HTR-8/SVneo (cell line): ENCODE measurements at regions not wholly inside any gene's neighbourhood (a gene's known extent, or its start where the extent isn't known, plus 50 kb on each side); places are given as distances from the start of the nearest gene placed in this dataset.

Source experiments
- DNase-seq: peaks from one replicate; pipeline ENCODE4 v3.0.0; 2011; ENCODE audit warnings: low spot score, mixed read lengths; ENCODE audit not compliant: insufficient read length
- FAIRE-seq: peaks from 2 replicates; lab custom pipeline; 2011; peaks lifted over from hg19 to GRCh38; lab: Jason Lieb, UNC

GRCh38 chr20:11144114-11144950 is 470.5 kb upstream of the JAG1 start:
- no peak for FAIRE-seq

DNA sequence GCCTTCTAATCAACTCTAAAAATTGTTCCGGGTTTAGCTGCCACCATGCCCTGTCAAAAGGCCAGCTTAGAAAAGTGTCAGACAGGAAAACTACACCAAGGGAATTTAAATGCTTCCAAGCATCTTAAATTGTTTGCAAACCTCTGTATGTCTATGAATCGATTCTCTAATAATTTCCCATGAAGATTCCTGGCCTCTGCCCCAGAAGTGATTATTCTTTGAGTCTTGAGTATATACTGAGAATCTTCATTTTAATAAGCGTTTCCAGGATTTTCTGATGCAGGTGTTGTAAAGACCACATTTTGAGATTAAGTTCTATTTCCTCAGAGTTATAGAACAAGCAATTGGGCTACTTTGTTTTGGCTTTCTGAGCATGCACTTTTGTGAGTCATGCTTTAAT is 471.8 kb upstream of the JAG1 start:
- FAIRE-seq (no peak), DNase-seq (no peak)

More at GRCh38 chr20:11144114-11144950, 470.5 kb upstream of the JAG1 start:
- DNase-seq, result peak; percentile 19

DNA sequence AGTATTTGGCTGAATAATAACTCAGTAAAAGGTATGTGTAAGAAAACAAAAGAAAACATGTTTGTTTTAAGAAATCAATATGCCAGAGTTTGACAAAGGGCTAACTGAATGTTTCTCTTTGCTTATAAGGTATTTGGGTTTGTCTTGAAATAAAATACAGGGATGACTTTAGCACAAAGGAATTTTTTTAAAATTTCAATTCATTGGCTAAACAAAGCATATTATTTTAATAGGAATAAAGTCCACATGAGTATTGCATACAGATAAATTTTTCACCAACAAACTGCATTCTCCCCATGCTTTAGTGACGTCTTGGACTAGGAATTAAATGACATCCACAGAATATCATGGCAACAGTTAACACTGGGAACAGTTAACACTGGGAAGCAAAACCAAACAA is 480.0 kb upstream of the JAG1 start:
- no peak for FAIRE-seq

DNA sequence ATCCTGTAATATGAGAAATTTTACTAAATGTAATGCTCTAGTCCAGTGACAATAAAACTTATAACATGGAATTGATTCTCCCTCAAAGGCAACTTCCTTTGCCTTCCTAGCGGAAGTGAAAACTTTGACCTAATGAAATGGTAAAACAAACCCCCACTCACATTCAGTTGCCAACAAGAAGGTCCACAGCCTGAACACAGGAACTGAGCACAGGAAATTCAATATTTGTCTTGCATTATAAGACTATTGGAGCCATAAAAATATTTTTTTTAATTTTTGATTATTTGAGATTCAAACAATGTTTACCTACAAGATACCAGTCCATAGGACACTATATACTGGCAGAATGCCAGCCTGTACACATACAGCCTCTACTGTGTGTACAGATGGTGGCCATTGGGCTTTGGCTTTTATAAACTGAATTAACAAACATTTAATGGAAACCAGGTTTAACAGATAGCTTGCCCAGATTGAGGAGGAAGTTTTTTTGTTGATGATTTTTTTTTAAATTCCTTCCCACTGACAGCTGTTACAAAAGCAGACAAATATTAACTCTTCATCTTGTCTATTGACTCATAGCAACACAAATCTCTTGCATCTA is 481.5 kb upstream of the JAG1 start:
- FAIRE-seq, result no peak
- DNase-seq, result no peak

More for the DNA sequence above, 480.0 kb upstream of the JAG1 start:
- no peak for DNase-seq

GRCh38 chr20:11156922-11157321 is 483.1 kb upstream of the JAG1 start:
- FAIRE-seq (no peak), DNase-seq (no peak)

DNA sequence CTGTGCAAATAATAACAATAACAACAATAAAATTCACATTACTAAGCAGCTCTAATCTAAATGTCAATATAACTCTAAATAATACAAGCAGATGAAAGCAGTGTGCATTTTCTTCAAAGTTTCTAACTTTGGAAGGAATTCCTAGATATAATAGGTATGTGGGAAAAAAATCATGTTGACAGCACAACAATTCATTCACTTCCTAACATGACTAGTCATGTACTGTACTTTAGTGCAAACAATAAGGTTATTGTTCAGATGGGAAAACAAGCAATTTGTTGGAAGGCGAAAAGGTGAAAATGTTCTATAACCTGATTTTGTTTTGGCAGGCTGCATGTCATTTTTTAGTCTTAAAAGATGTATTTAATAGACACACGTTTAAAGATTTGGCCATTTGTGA is 484.3 kb upstream of the JAG1 start:
- DNase-seq, result no peak
- no peak for FAIRE-seq

- no peak for DNase-seq
- no peak for FAIRE-seq
Measured at GRCh38 chr20:11158589-11158988, 484.8 kb upstream of the JAG1 start.

GRCh38 chr20:11159728-11160127 is 485.9 kb upstream of the JAG1 start:
- DNase-seq (no peak), FAIRE-seq (no peak)

- FAIRE-seq, result no peak
Measured at GRCh38 chr20:11162026-11162775, 488.4 kb upstream of the JAG1 start.

DNA sequence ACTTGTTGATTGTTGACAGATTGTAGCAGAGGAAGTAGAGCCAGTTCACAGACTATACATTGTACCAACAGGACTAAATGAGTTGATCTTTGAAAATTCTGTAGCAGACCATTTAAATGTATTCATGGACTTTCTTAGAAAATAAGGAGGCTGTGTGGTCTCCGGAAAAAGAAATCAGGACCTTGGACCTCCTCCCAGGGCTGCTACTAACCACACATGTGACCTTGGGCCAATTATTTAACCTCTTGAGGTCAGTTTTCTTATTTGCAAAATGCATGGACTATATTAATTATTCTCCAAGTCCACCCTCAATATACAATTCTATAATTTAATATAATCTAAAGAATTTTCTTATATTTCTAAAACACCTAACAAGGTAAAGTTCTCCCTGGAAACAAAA is 492.0 kb upstream of the JAG1 start:
- DNase-seq (no peak), FAIRE-seq (no peak)

More at GRCh38 chr20:11162026-11162775, 488.4 kb upstream of the JAG1 start:
- DNase-seq, result no peak

GRCh38 chr20:11166712-11167111 is 492.9 kb upstream of the JAG1 start:
- DNase-seq, result no peak
- no peak for FAIRE-seq

DNA sequence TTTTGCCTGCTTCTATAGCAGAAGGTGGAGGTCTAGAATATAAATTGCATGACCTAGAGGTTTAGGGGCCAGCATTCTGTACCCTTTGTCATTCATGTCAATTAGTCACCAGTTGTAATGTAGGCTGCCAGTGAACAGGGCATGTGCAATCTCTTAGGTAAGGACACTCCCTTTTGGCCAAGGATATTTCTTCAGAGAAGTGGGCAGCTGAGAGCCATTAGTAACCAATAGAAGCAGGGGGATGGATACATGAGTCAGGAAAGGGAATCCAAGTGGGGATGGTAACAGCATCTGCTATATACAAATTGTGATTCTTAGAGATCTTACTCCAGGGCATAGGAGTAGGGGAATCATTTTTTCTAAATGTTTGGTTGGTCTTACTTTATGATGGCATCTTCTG is 494.2 kb upstream of the JAG1 start:
- DNase-seq, result no peak
- no peak for FAIRE-seq

DNA sequence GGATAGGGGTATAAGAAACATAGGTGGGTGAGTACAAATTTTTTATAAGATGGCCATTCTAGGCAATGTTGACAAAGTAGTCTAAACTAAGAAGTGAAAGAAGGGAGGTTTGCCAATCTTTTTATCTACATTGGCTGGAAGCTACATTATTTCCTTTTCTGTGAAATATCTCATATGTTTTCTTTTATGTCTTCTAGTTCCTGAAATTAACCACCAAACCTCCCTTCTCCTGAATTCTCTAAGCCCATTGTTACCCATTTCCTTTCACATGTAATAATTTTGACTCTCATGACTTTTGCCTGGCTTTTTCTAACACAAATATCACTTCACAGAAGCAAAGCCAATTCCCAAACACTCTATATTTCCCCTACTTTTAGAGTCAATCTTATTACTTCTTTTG is 496.2 kb upstream of the JAG1 start:
- DNase-seq (no peak), FAIRE-seq (no peak)

DNA sequence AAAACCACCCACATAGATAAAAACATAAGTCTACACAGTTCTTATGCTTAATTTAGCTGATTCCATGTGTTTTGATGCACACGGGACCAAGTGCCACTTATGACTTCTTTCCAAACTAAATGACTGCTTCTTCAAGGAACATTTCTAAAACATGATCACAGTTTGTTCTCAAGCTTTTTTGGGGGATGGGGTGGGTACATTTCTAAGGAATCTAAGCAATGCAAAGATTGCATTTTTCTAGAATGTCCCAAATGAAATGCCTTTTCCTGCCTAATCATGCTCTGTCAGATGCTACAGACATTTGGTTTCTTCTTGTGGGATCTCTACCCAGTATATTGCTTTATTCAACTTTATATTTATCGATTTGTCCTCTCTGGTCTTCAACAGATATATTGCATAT is 496.8 kb upstream of the JAG1 start:
- no peak for FAIRE-seq
- DNase-seq, result no peak

GRCh38 chr20:11172881-11173280 is 499.1 kb upstream of the JAG1 start:
- FAIRE-seq (no peak), DNase-seq (no peak)

DNA sequence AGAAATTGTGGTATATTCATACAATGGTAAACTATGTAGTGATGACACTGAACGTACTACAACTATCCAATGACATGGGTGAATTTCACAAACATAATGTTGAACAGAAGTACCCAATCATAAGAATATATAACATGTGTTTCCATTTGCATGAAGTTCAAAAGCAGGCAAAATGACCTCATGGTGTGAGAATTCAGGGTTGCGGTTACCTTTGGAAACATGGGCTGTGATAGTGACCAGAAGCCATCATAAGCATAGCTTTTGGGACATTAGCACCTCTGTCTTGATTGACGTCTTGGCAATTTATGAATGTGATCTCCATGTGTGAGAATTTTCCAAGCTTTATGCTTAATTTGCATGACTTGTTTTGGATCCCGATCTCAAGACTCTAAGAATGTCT is 500.1 kb upstream of the JAG1 start:
- DNase-seq (no peak), FAIRE-seq (no peak)

GRCh38 chr20:11174861-11175260 is 501.1 kb upstream of the JAG1 start:
- FAIRE-seq, result no peak
- DNase-seq, result no peak

DNA sequence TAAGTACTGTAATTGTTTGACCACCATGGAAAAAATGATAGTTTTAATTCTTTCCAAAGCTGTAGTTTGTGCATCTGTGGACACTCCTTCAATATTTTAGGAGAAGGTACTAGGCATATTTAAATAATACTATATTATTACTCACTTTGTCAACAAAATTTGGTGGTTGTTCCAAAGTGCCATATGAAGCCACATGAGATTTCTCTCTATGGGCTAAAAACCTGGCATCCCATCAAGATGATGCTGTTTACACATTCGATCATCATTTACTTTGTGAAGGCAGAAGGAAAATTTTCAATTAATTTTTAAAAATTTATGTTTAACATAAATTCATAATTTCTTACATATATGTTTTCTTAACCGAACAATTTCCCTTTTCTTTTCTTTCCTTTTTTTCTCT is 502.6 kb upstream of the JAG1 start:
- FAIRE-seq, result no peak
- no peak for DNase-seq

GRCh38 chr20:11178946-11179654 is 505.3 kb upstream of the JAG1 start:
- DNase-seq (peak; percentile 24), FAIRE-seq (no peak)

DNA sequence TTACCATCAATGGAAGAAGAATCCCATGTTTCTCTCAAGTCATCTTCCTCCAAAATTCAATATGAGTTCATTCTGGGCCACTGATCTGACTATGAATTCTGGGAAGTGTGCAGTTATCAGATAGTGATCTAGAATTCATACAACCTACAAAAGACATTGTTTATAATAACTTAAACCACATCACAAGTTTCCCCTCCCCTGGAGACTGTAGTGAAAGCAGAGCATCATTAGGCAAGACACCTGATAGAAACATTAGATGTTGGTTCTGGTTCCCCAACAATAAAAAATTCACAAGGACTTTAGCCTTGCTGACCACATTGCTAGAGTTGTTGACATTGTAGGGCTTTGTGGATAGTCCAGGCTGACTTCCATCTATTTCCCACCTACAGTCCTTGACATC is 506.4 kb upstream of the JAG1 start:
- DNase-seq, result no peak
- no peak for FAIRE-seq
